Endothelial cell of umbilical vein (primary cell): ENCODE measurements at regions not wholly inside any gene's neighbourhood (a gene's known extent, or its start where the extent isn't known, plus 50 kb on each side); places are given as distances from the start of the nearest gene placed in this dataset.

Source experiments
- CTCF ChIP-seq, 2 donors: IDR thresholded peaks; 1 replicate in 1 of 2; 2 replicates in 1 of 2; pipeline ENCODE4 v1.5.1; 2011; ENCODE audit warnings: low read length in 2 of 2, mild to moderate bottlenecking in 2 of 2, moderate library complexity in 2 of 2, control low read depth in 1 of 2, inconsistent platforms in 1 of 2, low read depth in 1 of 2; ENCODE audit not compliant: insufficient read depth in 1 of 2; ENCODE audit errors: extremely low read depth in 1 of 2
- EZH2 ChIP-seq: IDR thresholded peaks from 2 replicates; pipeline ENCODE4 v1.6.1; 2012; ENCODE audit warnings: borderline replicate concordance, low read depth, mild to moderate bottlenecking, moderate library complexity, low read length, inconsistent platforms; ENCODE audit not compliant: severe bottlenecking
- POLR2A ChIP-seq: IDR thresholded peaks from 2 replicates; pipeline ENCODE4 v1.6.1; 2012; ENCODE audit warnings: low read depth, mild to moderate bottlenecking, control low read depth, low read length
- POLR2AphosphoS5 ChIP-seq: IDR thresholded peaks from 2 replicates; pipeline ENCODE4 v1.6.1; 2012; ENCODE audit warnings: low read depth, mild to moderate bottlenecking, control low read depth, low read length, moderate library complexity; ENCODE audit not compliant: insufficient read depth

- TF ChIP-seq CTCF (IDR thresholded peaks at IDR 0.05; ENCODE audit: extremely low read depth in 1 of 2, insufficient read depth in 1 of 2, low read depth in 1 of 2, low read length in 2 of 2) (no peak), POLR2A (no peak), POLR2AphosphoS5 (no peak), EZH2 (no peak)
Measured at GRCh38 chr4:27115221-27115620, 254.6 kb downstream of the STIM2 start.
